Retinal pigment epithelial cell (primary cell): ENCODE measurements at regions not wholly inside any gene's neighbourhood (a gene's known extent, or its start where the extent isn't known, plus 50 kb on each side); places are given as distances from the start of the nearest gene placed in this dataset.

ENCODE experiments used
- DNase-seq: peaks from one replicate; pipeline ENCODE4 v3.0.0-alpha.2; 2010; ENCODE audit warnings: low read depth
- H3K4me3 ChIP-seq: 2 replicates; pipeline ENCODE4 v1.5.1; 2011; ENCODE audit warnings: mild to moderate bottlenecking, low read length, control low read depth, moderate library complexity
- CTCF ChIP-seq: conservative IDR thresholded peaks from 2 replicates; pipeline ENCODE4 v1.5.1; 2011; ENCODE audit warnings: low read depth, low read length, control low read depth, inconsistent platforms

GRCh38 chr7:57370066-57370738 is 79.8 kb upstream of the ZNF716 start:
- DNase-seq = no peak
- H3K4me3 ChIP-seq = no peak overlapping the region
- TF ChIP-seq CTCF = no peak

GRCh38 chr7:57370739-57371098 is 79.3 kb upstream of the ZNF716 start:
- H3K4me3 ChIP-seq = no peak overlapping the region
- no peak for DNase-seq
- no peak for TF ChIP-seq CTCF

GRCh38 chr7:57375783-57376182 is 74.2 kb upstream of the ZNF716 start:
- no peak overlapping the region for H3K4me3 ChIP-seq
- DNase-seq = no peak
- no peak for TF ChIP-seq CTCF

GRCh38 chr7:57381581-57381980 is 68.4 kb upstream of the ZNF716 start:
- no peak for TF ChIP-seq CTCF
- no peak for DNase-seq
- no peak overlapping the region for H3K4me3 ChIP-seq

- no peak overlapping the region for H3K4me3 ChIP-seq
- TF ChIP-seq CTCF = no peak
- DNase-seq = no peak
These were observed 65.6 kb upstream of the ZNF716 start for GRCh38 chr7:57384380-57384779.

GRCh38 chr7:57385668-57386067 is 64.3 kb upstream of the ZNF716 start:
- no peak for TF ChIP-seq CTCF
- no peak overlapping the region for H3K4me3 ChIP-seq
- DNase-seq = no peak

GRCh38 chr7:57388761-57389160 is 61.2 kb upstream of the ZNF716 start:
- no peak for DNase-seq
- TF ChIP-seq CTCF = no peak
- no peak overlapping the region for H3K4me3 ChIP-seq
